ENCODE measurements at regions not wholly inside any gene's neighbourhood (a gene's known extent, or its start where the extent isn't known, plus 50 kb on each side); places are given as distances from the start of the nearest gene placed in this dataset.

DNA sequence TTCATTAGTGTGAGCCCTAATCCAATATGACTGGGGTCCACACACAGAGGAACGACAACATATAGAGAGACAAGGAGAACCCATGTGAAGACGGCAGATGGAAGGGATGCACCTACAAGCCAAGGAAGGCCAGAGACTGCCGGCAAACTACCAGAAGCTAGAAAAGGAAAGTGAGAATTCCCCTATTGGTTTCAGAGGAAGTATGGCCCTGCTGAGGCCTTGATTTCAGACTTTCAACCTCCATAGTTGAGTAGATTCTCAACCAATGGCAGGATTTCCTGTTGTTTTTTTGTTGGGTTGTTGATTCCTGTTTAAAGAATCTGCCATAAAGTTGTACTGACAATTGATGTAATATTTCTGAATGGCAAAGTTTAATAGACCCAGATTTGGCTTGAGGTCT, 241.5 kb downstream of the SATB2 start:
- no peak overlapping the region for H3K4me3 ChIP-seq (ENCODE audit: low read depth, low read length, poor library complexity, severe bottlenecking)
- H3K79me2 ChIP-seq (ENCODE audit: insufficient read depth, low read length) = no peaks in the 10 kb centered on the region
- H3K36me3 ChIP-seq (ENCODE audit: insufficient read depth, low read length) = no peaks in the 10 kb centered on the region; the same call in 1 of the 2 replicates
- H3K27ac ChIP-seq (ENCODE audit: low read depth, low read length, poor library complexity, severe bottlenecking) = no peak overlapping the region
- no peak overlapping the region for H3K9ac ChIP-seq (ENCODE audit: low read length)
- no peaks in the 10 kb centered on the region for H3K9me2 ChIP-seq (ENCODE audit: low read depth, low read length)
- H3F3A ChIP-seq (ENCODE audit: insufficient read depth, low read length) = no peaks in the 10 kb centered on the region
- no peak overlapping the region for H2AFZ ChIP-seq (ENCODE audit: low read length)
- no peak overlapping the region for H3K4me2 ChIP-seq (ENCODE audit: low read length)
- no peaks in the 10 kb centered on the region for H4K20me1 ChIP-seq (ENCODE audit: insufficient read depth, low read length)
- H3K27me3 ChIP-seq (ENCODE audit: insufficient read depth, low read length) = no peaks in the 10 kb centered on the region
- no peaks in the 10 kb centered on the region for H3K4me1 ChIP-seq (ENCODE audit: insufficient read depth, low read length, severe bottlenecking)
- peaks cover 8% of the 10 kb centered on the region for H3K9me3 ChIP-seq (ENCODE audit: low read length)
- TF ChIP-seq, protein P1, sequence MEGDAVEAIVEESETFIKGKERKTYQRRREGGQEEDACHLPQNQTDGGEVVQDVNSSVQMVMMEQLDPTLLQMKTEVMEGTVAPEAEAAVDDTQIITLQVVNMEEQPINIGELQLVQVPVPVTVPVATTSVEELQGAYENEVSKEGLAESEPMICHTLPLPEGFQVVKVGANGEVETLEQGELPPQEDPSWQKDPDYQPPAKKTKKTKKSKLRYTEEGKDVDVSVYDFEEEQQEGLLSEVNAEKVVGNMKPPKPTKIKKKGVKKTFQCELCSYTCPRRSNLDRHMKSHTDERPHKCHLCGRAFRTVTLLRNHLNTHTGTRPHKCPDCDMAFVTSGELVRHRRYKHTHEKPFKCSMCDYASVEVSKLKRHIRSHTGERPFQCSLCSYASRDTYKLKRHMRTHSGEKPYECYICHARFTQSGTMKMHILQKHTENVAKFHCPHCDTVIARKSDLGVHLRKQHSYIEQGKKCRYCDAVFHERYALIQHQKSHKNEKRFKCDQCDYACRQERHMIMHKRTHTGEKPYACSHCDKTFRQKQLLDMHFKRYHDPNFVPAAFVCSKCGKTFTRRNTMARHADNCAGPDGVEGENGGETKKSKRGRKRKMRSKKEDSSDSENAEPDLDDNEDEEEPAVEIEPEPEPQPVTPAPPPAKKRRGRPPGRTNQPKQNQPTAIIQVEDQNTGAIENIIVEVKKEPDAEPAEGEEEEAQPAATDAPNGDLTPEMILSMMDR (IDR thresholded peaks at IDR 0.05; ENCODE audit: low read length) = no peak
- TF ChIP-seq EZH2 (IDR thresholded peaks at IDR 0.05; ENCODE audit: borderline replicate concordance, low read length) = no peak

DNA sequence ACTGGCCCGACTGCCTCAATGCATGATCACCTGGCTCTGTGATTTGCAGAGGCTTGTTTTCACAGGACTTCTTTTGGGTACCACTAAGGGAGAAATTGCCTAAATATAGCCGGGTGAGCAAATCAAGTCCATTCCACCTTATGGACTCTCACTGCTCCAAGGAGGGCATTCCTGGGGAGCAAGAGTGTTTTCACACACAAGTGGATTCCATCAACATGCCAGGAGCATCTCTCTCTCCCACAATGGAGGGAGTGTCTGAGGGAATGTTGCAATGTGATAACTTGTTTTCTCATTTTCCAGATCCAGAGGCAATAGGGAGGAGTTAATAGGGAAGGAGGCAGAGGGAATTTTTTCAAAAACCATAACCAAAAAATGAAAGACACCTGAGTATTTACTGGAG, 250.7 kb downstream of the SATB2 start:
- H3K27ac ChIP-seq (ENCODE audit: low read depth, low read length, poor library complexity, severe bottlenecking) = no peak overlapping the region
- no peaks in the 10 kb centered on the region for H3K4me1 ChIP-seq (ENCODE audit: insufficient read depth, low read length, severe bottlenecking)
- TF ChIP-seq, protein P1 (IDR thresholded peaks at IDR 0.05; ENCODE audit: low read length) = 0 out of 2 replicates have a peak, but pooled peaks have one; percentile 2
- TF ChIP-seq EZH2 (IDR thresholded peaks at IDR 0.05; ENCODE audit: borderline replicate concordance, low read length) = no peak
- H3K27me3 ChIP-seq (ENCODE audit: insufficient read depth, low read length) = no peaks in the 10 kb centered on the region
- H3K4me2 ChIP-seq (ENCODE audit: low read length) = no peak overlapping the region
- no peaks in the 10 kb centered on the region; the same call in 1 of the 2 replicates for H3K36me3 ChIP-seq (ENCODE audit: insufficient read depth, low read length)
- H3K9me2 ChIP-seq (ENCODE audit: low read depth, low read length) = no peaks in the 10 kb centered on the region
- no peak overlapping the region for H3K4me3 ChIP-seq (ENCODE audit: low read depth, low read length, poor library complexity, severe bottlenecking)
- no peaks in the 10 kb centered on the region for H4K20me1 ChIP-seq (ENCODE audit: insufficient read depth, low read length)
- H3K79me2 ChIP-seq (ENCODE audit: insufficient read depth, low read length) = no peaks in the 10 kb centered on the region
- no peak overlapping the region for H3K9ac ChIP-seq (ENCODE audit: low read length)
- peaks cover 8% of the 10 kb centered on the region for H3K9me3 ChIP-seq (ENCODE audit: low read length)
- no peaks in the 10 kb centered on the region for H3F3A ChIP-seq (ENCODE audit: insufficient read depth, low read length)
- no peak overlapping the region for H2AFZ ChIP-seq (ENCODE audit: low read length)

DNA sequence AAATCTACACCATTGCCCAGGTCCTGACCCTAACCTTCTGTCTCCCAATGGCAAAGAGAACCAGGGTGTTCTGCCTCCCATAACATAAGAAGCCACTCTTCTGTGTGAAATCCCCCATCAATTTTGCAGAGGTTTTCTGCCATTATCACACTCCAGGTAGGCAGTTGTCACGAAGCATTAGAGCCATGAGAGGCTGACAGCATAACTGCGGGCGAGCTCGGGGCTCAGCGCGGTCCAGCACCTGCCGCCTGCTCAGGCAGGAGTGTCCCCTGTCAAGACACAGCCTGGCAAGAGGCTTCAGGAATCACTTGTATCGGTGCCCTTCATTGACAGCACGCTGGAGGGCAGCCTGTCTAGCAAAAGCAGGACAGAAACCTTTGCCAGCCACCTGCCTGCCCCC, 251.2 kb downstream of the SATB2 start:
- Histone ChIP-seq H3F3A (ENCODE audit: insufficient read depth, low read length) (no peaks in the 10 kb centered on the region), H3K27me3 (ENCODE audit: insufficient read depth, low read length) (no peaks in the 10 kb centered on the region), H3K4me2 (ENCODE audit: low read length) (no peak overlapping the region), H3K79me2 (ENCODE audit: insufficient read depth, low read length) (no peaks in the 10 kb centered on the region), H3K27ac (ENCODE audit: low read depth, low read length, poor library complexity, severe bottlenecking) (no peak overlapping the region), H3K4me3 (ENCODE audit: low read depth, low read length, poor library complexity, severe bottlenecking) (no peak overlapping the region), H3K9me2 (ENCODE audit: low read depth, low read length) (no peaks in the 10 kb centered on the region), H4K20me1 (ENCODE audit: insufficient read depth, low read length) (no peaks in the 10 kb centered on the region), H3K36me3 (ENCODE audit: insufficient read depth, low read length) (no peaks in the 10 kb centered on the region; the same call in 1 of the 2 replicates), H3K4me1 (ENCODE audit: insufficient read depth, low read length, severe bottlenecking) (no peaks in the 10 kb centered on the region), H3K9ac (ENCODE audit: low read length) (no peak overlapping the region), H3K9me3 (ENCODE audit: low read length) (peaks cover 4% of the 10 kb centered on the region), H2AFZ (ENCODE audit: low read length) (no peak overlapping the region)
- TF ChIP-seq, protein P1 (IDR thresholded peaks at IDR 0.05; ENCODE audit: low read length) = peak; percentile 11; the same call in 1 of the 2 replicates
- TF ChIP-seq EZH2 (IDR thresholded peaks at IDR 0.05; ENCODE audit: borderline replicate concordance, low read length) = no peak

Measured in OCI-LY1 (cell line).